ENCODE measurements at regions not wholly inside any gene's neighbourhood (a gene's known extent, or its start where the extent isn't known, plus 50 kb on each side); places are given as distances from the start of the nearest gene placed in this dataset.

DNA sequence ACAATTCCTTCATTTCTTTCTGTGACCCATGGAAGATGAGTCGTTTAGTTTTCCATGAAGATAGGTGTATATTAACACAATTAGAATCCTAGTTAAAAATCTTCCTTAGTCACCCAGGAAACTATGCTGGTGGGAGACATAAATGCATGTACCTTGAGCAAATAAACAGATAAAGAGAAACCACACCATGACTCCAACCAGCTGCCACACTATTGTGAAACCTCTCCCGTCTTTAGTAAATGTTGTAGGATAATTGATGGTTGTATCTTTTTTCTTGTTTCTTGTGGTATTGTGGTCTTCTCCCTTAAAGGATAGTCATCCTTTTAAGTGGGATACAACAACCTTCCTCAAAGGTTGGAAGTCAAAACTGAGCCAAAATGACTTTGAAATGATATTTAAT is 103.8 kb upstream of the LEF1 start:
- TF ChIP-seq, protein P1, sequence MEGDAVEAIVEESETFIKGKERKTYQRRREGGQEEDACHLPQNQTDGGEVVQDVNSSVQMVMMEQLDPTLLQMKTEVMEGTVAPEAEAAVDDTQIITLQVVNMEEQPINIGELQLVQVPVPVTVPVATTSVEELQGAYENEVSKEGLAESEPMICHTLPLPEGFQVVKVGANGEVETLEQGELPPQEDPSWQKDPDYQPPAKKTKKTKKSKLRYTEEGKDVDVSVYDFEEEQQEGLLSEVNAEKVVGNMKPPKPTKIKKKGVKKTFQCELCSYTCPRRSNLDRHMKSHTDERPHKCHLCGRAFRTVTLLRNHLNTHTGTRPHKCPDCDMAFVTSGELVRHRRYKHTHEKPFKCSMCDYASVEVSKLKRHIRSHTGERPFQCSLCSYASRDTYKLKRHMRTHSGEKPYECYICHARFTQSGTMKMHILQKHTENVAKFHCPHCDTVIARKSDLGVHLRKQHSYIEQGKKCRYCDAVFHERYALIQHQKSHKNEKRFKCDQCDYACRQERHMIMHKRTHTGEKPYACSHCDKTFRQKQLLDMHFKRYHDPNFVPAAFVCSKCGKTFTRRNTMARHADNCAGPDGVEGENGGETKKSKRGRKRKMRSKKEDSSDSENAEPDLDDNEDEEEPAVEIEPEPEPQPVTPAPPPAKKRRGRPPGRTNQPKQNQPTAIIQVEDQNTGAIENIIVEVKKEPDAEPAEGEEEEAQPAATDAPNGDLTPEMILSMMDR (IDR thresholded peaks at IDR 0.05; ENCODE audit: low read length): no peak
- no peak for TF ChIP-seq EZH2 (optimal IDR thresholded peaks at IDR 0.05; ENCODE audit: low read depth, low read length)

Measured in MM.1S (cell line).